GM10266 (cell line): ENCODE measurements at regions not wholly inside any gene's neighbourhood (a gene's known extent, or its start where the extent isn't known, plus 50 kb on each side); places are given as distances from the start of the nearest gene placed in this dataset.

ENCODE experiments used
- DNase-seq: peaks from one replicate; pipeline ENCODE4 v3.0.0; 2012; ENCODE audit errors: extremely low spot score
- TF ChIP-seq, protein P1 (sequence below): IDR thresholded peaks from 2 replicates; pipeline ENCODE4 v1.5.1; 2012; ENCODE audit warnings: mild to moderate bottlenecking, low read depth; ENCODE audit not compliant: control insufficient read depth, insufficient read depth; ENCODE audit errors: missing control alignments

- no peak for DNase-seq
- TF ChIP-seq, protein P1, sequence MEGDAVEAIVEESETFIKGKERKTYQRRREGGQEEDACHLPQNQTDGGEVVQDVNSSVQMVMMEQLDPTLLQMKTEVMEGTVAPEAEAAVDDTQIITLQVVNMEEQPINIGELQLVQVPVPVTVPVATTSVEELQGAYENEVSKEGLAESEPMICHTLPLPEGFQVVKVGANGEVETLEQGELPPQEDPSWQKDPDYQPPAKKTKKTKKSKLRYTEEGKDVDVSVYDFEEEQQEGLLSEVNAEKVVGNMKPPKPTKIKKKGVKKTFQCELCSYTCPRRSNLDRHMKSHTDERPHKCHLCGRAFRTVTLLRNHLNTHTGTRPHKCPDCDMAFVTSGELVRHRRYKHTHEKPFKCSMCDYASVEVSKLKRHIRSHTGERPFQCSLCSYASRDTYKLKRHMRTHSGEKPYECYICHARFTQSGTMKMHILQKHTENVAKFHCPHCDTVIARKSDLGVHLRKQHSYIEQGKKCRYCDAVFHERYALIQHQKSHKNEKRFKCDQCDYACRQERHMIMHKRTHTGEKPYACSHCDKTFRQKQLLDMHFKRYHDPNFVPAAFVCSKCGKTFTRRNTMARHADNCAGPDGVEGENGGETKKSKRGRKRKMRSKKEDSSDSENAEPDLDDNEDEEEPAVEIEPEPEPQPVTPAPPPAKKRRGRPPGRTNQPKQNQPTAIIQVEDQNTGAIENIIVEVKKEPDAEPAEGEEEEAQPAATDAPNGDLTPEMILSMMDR = no peak
These were observed 1036.1 kb upstream of the TMEM132C start for GRCh38 chr12:127230843-127231260.

GRCh38 chr12:127231371-127231770 lies 1035.6 kb upstream of the TMEM132C start:
- no peak for DNase-seq
- TF ChIP-seq, protein P1 = no peak

GRCh38 chr12:127233016-127233415 lies 1034.0 kb upstream of the TMEM132C start:
- TF ChIP-seq, protein P1 = no peak

DNA sequence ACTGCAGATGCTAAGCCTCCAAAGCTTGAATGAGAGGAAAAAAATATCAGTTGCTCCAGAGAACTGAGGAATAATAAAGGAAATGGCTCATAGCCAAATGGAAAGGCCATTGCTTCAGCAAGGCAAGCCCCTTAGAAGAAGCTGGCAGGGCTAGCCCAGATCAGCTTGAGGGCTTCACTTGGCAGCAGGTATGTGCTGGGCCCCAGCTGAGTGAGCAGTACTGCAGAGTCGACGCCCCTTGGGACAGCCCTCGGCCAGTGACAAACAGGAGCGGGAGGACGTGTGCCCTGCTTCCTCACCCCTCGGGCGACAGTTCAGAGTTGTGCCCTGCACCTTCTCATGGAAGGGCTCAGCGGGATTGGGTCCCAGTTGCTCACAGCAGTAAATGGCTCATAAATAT lies 1031.2 kb upstream of the TMEM132C start:
- DNase-seq = no peak
- TF ChIP-seq, protein P1 = no peak

More at GRCh38 chr12:127233016-127233415, 1034.0 kb upstream of the TMEM132C start:
- DNase-seq = no peak

GRCh38 chr12:127236491-127236890 lies 1030.5 kb upstream of the TMEM132C start:
- no peak for DNase-seq
- TF ChIP-seq, protein P1 = no peak

- no peak for DNase-seq
- TF ChIP-seq, protein P1 = no peak
These were observed 1029.8 kb upstream of the TMEM132C start for GRCh38 chr12:127237151-127237550.

DNA sequence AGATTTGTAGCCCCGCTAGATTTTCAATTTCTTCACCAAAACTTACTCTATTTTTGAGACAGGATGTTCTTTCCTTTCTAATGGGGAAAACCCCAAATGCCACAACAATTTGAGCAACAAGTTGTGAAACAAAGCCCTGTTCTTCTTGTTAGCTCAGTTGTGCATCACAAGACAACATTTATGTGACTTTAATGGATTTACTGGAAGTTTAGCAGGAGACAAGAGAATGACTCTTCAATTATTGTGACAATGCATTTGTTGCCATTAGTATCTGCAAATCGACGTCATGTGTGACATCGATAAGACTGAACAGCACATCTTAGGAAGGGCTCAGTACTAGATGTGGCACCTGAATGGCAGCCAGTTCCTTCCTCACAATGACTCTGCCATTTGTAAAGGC lies 1028.9 kb upstream of the TMEM132C start:
- DNase-seq = no peak
- TF ChIP-seq, protein P1 = no peak
